ENCODE measurements at regions not wholly inside any gene's neighbourhood (a gene's known extent, or its start where the extent isn't known, plus 50 kb on each side); places are given as distances from the start of the nearest gene placed in this dataset.
A peak's percentile ranks its signal among the peaks of the same experiment; 100 is the strongest.

DNA sequence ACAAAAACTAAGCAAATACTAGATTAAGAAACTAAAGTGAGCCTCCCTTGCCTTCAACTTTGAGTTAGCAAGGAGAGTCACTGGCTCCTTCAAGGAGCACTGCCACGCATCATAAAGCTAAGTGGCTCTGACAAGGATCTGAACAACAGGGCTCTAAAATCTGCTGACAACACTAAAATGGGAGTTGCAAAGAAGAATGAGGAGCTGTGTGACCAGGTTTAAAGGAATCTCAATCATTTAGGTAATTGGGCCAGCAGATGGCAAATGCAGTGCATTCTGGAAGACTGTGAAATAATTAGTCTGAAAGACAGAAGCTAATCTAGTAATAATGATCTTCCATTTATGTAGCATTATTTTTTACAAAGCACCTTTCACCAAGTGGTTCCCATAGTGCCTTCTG, 297.0 kb upstream of the TAS2R1 start:
- Histone ChIP-seq H3K27ac (no peak overlapping the region), H3K27me3 (no peaks in the 10 kb centered on the region), H3K4me1 (no peaks in the 10 kb centered on the region), H3K4me3 (no peak overlapping the region), H3K36me3 (no peaks in the 10 kb centered on the region), H3K9me3 (no peaks in the 10 kb centered on the region)
- DNase-seq (no peak), ATAC-seq (no peak)
- TF ChIP-seq POLR2A (IDR thresholded peaks at IDR 0.05), result no peak
- TF ChIP-seq, protein P1, sequence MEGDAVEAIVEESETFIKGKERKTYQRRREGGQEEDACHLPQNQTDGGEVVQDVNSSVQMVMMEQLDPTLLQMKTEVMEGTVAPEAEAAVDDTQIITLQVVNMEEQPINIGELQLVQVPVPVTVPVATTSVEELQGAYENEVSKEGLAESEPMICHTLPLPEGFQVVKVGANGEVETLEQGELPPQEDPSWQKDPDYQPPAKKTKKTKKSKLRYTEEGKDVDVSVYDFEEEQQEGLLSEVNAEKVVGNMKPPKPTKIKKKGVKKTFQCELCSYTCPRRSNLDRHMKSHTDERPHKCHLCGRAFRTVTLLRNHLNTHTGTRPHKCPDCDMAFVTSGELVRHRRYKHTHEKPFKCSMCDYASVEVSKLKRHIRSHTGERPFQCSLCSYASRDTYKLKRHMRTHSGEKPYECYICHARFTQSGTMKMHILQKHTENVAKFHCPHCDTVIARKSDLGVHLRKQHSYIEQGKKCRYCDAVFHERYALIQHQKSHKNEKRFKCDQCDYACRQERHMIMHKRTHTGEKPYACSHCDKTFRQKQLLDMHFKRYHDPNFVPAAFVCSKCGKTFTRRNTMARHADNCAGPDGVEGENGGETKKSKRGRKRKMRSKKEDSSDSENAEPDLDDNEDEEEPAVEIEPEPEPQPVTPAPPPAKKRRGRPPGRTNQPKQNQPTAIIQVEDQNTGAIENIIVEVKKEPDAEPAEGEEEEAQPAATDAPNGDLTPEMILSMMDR (IDR thresholded peaks at IDR 0.05), result no peak
- intact Hi-C loops (cut with DNase I), result no loop called here
- WGBS (ENCODE audit: insufficient coverage, low coverage, low lambda C conversion rate, missing lambda C conversion rate), result 62% methylated on average over 1 of the region's 1 CpG

- Histone ChIP-seq H3K4me1 (no peaks in the 10 kb centered on the region), H3K27ac (no peak overlapping the region), H3K27me3 (no peaks in the 10 kb centered on the region), H3K9me3 (no peaks in the 10 kb centered on the region), H3K4me3 (no peak overlapping the region), H3K36me3 (no peaks in the 10 kb centered on the region)
- ATAC-seq (no peak), DNase-seq (no peak)
- TF ChIP-seq POLR2A (IDR thresholded peaks at IDR 0.05), result no peak
- TF ChIP-seq, protein P1 (IDR thresholded peaks at IDR 0.05), result no peak
- intact Hi-C loops (cut with DNase I), result no loop called here
- WGBS (ENCODE audit: insufficient coverage, low coverage, low lambda C conversion rate, missing lambda C conversion rate), result 67% methylated on average over 1 of the region's 2 CpGs
Observed at GRCh38 chr5:9924614-9925013, 294.5 kb upstream of the TAS2R1 start.

DNA sequence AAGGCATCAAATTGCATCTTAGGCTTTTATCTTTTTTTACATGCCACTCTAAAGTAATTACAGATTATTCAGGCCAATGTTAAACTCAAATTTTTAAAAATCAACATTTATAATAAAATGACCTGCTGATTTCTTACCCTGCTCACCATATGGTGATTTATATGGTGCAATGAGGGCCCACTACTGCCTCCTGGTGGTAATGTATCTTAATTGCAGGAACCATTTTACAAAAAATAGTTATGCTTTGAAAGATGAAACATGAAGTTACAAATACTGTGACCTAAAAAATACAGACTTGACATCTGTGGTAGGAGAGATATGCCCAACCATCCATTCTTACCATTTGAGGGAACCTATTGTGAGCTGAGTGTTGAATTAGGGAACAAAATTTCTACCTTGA, 292.6 kb upstream of the TAS2R1 start:
- no peak for ATAC-seq
- Histone ChIP-seq H3K36me3 (no peaks in the 10 kb centered on the region), H3K27ac (no peak overlapping the region), H3K9me3 (no peaks in the 10 kb centered on the region), H3K4me1 (no peaks in the 10 kb centered on the region), H3K27me3 (no peaks in the 10 kb centered on the region), H3K4me3 (no peak overlapping the region)
- TF ChIP-seq POLR2A (IDR thresholded peaks at IDR 0.05), result no peak
- TF ChIP-seq, protein P1 (IDR thresholded peaks at IDR 0.05), result peak in 1 of 4 donors; percentile 24
- intact Hi-C loops (cut with DNase I), result no loop called here
- DNase-seq, result no peak

DNA sequence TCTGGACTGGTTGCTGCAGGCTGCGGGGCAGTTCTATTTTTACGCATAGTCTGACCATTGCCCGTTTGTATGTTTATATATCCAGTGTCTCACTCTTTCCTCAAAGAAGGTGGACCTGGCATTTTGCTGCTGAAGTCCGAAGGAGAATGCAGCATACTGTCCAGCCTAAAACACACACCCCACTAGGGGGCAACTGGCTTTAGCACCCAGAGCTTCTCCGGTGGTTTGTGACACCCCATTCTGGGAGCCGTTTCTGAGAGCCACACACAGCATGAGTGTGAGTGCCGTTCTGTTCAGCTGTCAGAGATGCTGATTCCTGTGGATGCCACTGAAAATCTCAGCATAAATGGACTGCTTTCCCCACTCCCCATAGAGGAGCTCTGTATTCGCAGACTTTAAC, 290.5 kb upstream of the TAS2R1 start:
- Histone ChIP-seq H3K27ac (no peak overlapping the region), H3K9me3 (no peaks in the 10 kb centered on the region), H3K36me3 (no peaks in the 10 kb centered on the region), H3K27me3 (no peaks in the 10 kb centered on the region), H3K4me1 (no peaks in the 10 kb centered on the region), H3K4me3 (no peak overlapping the region)
- intact Hi-C loops (cut with DNase I), result no loop called here
- 73% methylated on average over 2 of the region's 8 CpGs for WGBS (ENCODE audit: insufficient coverage, low coverage, low lambda C conversion rate, missing lambda C conversion rate)
- no peak for TF ChIP-seq POLR2A (IDR thresholded peaks at IDR 0.05)
- TF ChIP-seq, protein P1 (IDR thresholded peaks at IDR 0.05), result no peak
- DNase-seq (no peak), ATAC-seq (no peak)

DNA sequence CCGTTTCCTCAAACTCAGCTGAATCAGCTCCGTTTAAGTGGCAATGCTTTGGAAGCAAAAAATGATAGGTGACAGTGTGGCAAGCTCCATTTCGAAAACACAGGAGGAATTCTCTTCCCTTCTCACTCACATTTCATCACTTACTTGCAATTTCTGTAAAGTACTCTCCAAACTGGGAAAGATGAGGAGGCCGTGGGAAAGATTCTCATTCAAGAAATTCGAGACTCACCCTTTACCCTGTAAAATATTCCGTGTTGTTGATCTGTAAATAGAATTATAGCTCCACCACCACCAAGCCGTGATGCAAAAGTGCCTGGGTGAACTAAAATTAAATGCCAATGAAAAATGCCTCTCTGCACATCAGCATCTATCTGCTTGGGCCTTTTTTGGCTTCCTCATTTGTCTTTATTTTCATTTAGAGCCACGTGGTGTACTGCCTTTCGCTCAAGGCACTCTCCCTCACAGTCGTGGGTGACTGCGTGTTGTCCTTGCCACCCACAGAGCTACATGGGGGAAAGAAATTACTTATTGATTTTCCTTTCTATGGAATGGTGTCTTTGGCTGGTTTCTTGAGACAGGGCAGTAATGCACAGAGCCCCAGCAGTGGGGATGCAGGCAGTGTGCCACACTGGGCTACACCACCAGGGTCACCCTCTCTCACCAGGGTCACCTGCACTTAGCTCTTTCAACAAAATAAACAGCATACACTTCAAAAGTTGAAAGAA, 289.3 kb upstream of the TAS2R1 start:
- H3K4me1 ChIP-seq, result no peaks in the 10 kb centered on the region
- no peak overlapping the region for H3K4me3 ChIP-seq
- no peak overlapping the region for H3K27ac ChIP-seq
- TF ChIP-seq, protein P1 (IDR thresholded peaks at IDR 0.05), result no peak
- TF ChIP-seq POLR2A (IDR thresholded peaks at IDR 0.05), result no peak
- no peaks in the 10 kb centered on the region for H3K36me3 ChIP-seq
- no peaks in the 10 kb centered on the region for H3K27me3 ChIP-seq
- 42% methylated on average over 11 of the region's 11 CpGs for WGBS (ENCODE audit: insufficient coverage, low coverage, low lambda C conversion rate, missing lambda C conversion rate)
- no peak for DNase-seq
- ATAC-seq, result no peak
- no peaks in the 10 kb centered on the region for H3K9me3 ChIP-seq
- intact Hi-C loops (cut with DNase I), result no loop called here

All from right lobe of liver (tissue), 6 donors.